Keratinocyte (primary cell): ENCODE measurements at regions not wholly inside any gene's neighbourhood (a gene's known extent, or its start where the extent isn't known, plus 50 kb on each side); places are given as distances from the start of the nearest gene placed in this dataset.

ENCODE experiments used
- DNase-seq: peaks from one replicate; pipeline ENCODE4 v3.0.0-alpha.2; 2011; ENCODE audit warnings: low read depth, missing footprints, low spot score
- FAIRE-seq: peaks from 2 replicates; lab custom pipeline; 2011; peaks lifted over from hg19 to GRCh38; lab: Jason Lieb, UNC
- H2AFZ ChIP-seq: 2 replicates; pipeline ENCODE4 v1.6.0; 2012; ENCODE audit warnings: low read length, control low read depth, inconsistent platforms; ENCODE audit not compliant: control insufficient read depth
- H3K27ac ChIP-seq: 2 replicates; pipeline ENCODE4 v1.5.1; 2011; ENCODE audit warnings: low read length; ENCODE audit not compliant: control insufficient read depth, insufficient read depth
- H3K27me3 ChIP-seq: 3 replicates; pipeline ENCODE4 v1.6.0; 2011; ENCODE audit warnings: low read length; ENCODE audit not compliant: control insufficient read depth, insufficient read depth; ENCODE audit errors: extremely low read depth
- H3K36me3 ChIP-seq, 2 experiments: 2 replicates in 1 of 2; 3 replicates in 1 of 2; pipeline ENCODE4 v1.5.1; 2011; ENCODE audit warnings: low read length in 2 of 2, mild to moderate bottlenecking in 1 of 2; ENCODE audit not compliant: control insufficient read depth in 2 of 2, insufficient read depth in 2 of 2; ENCODE audit errors: extremely low read depth in 1 of 2
- H3K4me1 ChIP-seq: 3 replicates; pipeline ENCODE4 v1.5.1; 2011; ENCODE audit warnings: low read length; ENCODE audit not compliant: control insufficient read depth, insufficient read depth; ENCODE audit errors: extremely low read depth
- H3K4me2 ChIP-seq: 3 replicates; pipeline ENCODE4 v1.6.0; 2011; ENCODE audit warnings: low read depth, low read length; ENCODE audit not compliant: control insufficient read depth, insufficient read depth; ENCODE audit errors: extremely low read depth
- H3K4me3 ChIP-seq, 3 experiments: fragments of 200-600 bp in 1 of 3; sonication (generic) in 1 of 3; 2 replicates in 2 of 3; 3 replicates in 1 of 3; pipeline ENCODE4 v1.5.1; 2011 to 2016; ENCODE audit warnings: low read length in 3 of 3, mild to moderate bottlenecking in 3 of 3, control low read depth in 2 of 3, inconsistent platforms in 1 of 3, low read depth in 1 of 3, mixed read lengths in 1 of 3, mixed run types in 1 of 3, moderate library complexity in 1 of 3; ENCODE audit not compliant: control insufficient read depth in 2 of 3, insufficient read depth in 2 of 3; ENCODE audit errors: extremely low read depth in 1 of 3
- H3K79me2 ChIP-seq: 2 replicates; pipeline ENCODE4 v1.6.0; 2012; ENCODE audit warnings: low read length; ENCODE audit not compliant: control insufficient read depth, insufficient read depth
- H3K9ac ChIP-seq: 3 replicates; pipeline ENCODE4 v1.6.0; 2011; ENCODE audit warnings: low read length; ENCODE audit not compliant: control insufficient read depth, insufficient read depth; ENCODE audit errors: extremely low read depth
- H3K9me1 ChIP-seq: 3 replicates; pipeline ENCODE4 v1.6.0; 2011; ENCODE audit warnings: low read length; ENCODE audit not compliant: control insufficient read depth, insufficient read depth; ENCODE audit errors: extremely low read depth
- H3K9me3 ChIP-seq: 2 replicates; pipeline ENCODE4 v1.5.1; 2012; ENCODE audit warnings: low read depth, low read length; ENCODE audit not compliant: control insufficient read depth
- H4K20me1 ChIP-seq: 3 replicates; pipeline ENCODE4 v1.6.0; 2011; ENCODE audit warnings: low read length; ENCODE audit not compliant: control insufficient read depth, insufficient read depth; ENCODE audit errors: extremely low read depth
- CTCF ChIP-seq, 3 experiments: IDR thresholded peaks in 1 of 3; conservative IDR thresholded peaks in 1 of 3; optimal IDR thresholded peaks in 1 of 3; 2 replicates in 2 of 3; 3 replicates in 1 of 3; pipeline versions ENCODE3 to v1.5.1; 2011; ENCODE audit warnings: low read length in 3 of 3, mild to moderate bottlenecking in 3 of 3, moderate library complexity in 2 of 3, control low read depth in 1 of 3, inconsistent platforms in 1 of 3; ENCODE audit not compliant: insufficient read depth in 2 of 3; ENCODE audit errors: extremely low read depth in 1 of 3
- EZH2 ChIP-seq: IDR thresholded peaks from one replicate; pipeline ENCODE4 v1.6.1; 2012; ENCODE audit warnings: inconsistent platforms, mild to moderate bottlenecking, low read length, moderate library complexity
- dilution Hi-C: fragments of 300-500 bp; cut with MboI; formaldehyde crosslinking; loops from one replicate; pipeline ENCODE4 v1.7.0; 2020; ENCODE audit warnings: low sequenced_read_pairs; ENCODE audit not compliant: extremely low pct_ligation_motif_present

DNA sequence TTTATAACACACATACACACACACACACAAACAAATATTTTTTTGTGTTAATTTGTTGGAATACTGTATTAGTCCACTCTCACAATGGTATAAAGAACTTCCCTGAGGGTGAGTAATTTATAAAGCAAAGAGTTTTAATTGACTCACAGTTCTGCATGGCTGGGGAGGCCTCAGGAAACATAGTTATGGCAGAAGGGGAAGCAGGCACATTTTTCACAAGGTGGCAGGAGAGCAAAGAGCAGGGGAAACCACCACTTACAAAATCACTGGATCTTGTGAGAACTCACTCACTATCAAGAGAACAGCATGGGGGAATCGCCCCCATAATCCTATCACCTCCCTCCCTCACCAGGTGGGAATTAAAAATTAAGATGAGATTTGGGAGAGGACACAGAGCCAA is 205.4 kb upstream of the PTPRD start:
- TF ChIP-seq EZH2: no peak
- TF ChIP-seq CTCF (optimal IDR thresholded peaks at IDR 0.05 in 1 of 3, IDR thresholded peaks at IDR 0.05 in 1 of 3, conservative IDR thresholded peaks at IDR 0.05 in 1 of 3; ENCODE audit: extremely low read depth in 1 of 3, insufficient read depth in 2 of 3, low read length in 3 of 3): no peak
- Histone ChIP-seq H3K9me3 (no peaks in the 10 kb centered on the region), H3K4me3 (no peak overlapping the region), H3K9me1 (no peaks in the 10 kb centered on the region), H3K36me3 (no peaks in the 10 kb centered on the region), H3K27ac (no peak overlapping the region), H4K20me1 (no peaks in the 10 kb centered on the region), H2AFZ (no peak overlapping the region), H3K4me2 (no peak overlapping the region), H3K9ac (no peak overlapping the region), H3K27me3 (no peaks in the 10 kb centered on the region), H3K79me2 (no peaks in the 10 kb centered on the region), H3K4me1 (no peaks in the 10 kb centered on the region)
- FAIRE-seq (no peak), DNase-seq (no peak)
- dilution Hi-C loops: no loop called here

- no peaks in the 10 kb centered on the region for H4K20me1 ChIP-seq
- no peak overlapping the region for H3K4me2 ChIP-seq
- H3K79me2 ChIP-seq: no peaks in the 10 kb centered on the region
- no peaks in the 10 kb centered on the region for H3K36me3 ChIP-seq
- peaks cover 3% of the 10 kb centered on the region for H3K9me3 ChIP-seq
- H2AFZ ChIP-seq: no peak overlapping the region
- H3K27me3 ChIP-seq: no peaks in the 10 kb centered on the region
- no peaks in the 10 kb centered on the region for H3K4me1 ChIP-seq
- H3K4me3 ChIP-seq: no peak overlapping the region
- H3K9me1 ChIP-seq: no peaks in the 10 kb centered on the region
- FAIRE-seq (no peak), DNase-seq (no peak)
- dilution Hi-C loops: no loop called here
- no peak overlapping the region for H3K27ac ChIP-seq
- TF ChIP-seq EZH2 (no peak), CTCF (optimal IDR thresholded peaks at IDR 0.05 in 1 of 3, IDR thresholded peaks at IDR 0.05 in 1 of 3, conservative IDR thresholded peaks at IDR 0.05 in 1 of 3; ENCODE audit: extremely low read depth in 1 of 3, insufficient read depth in 2 of 3, low read length in 3 of 3) (no peak)
- H3K9ac ChIP-seq: no peak overlapping the region
These were observed 223.1 kb upstream of the PTPRD start for GRCh38 chr9:10835791-10836463.
